Superior temporal gyrus (tissue), 1 donor: ENCODE measurements at regions not wholly inside any gene's neighbourhood (a gene's known extent, or its start where the extent isn't known, plus 50 kb on each side); places are given as distances from the start of the nearest gene placed in this dataset.
A peak's percentile ranks its signal among the peaks of the same experiment; 100 is the strongest.
"Not testable (repeated sequence)": the region's sequence is repeated elsewhere in the genome, so short reads cannot be mapped to it uniquely, and the experiment has no call there.

Source experiments
- DNase-seq: peaks from one replicate; pipeline ENCODE4 v3.0.0-alpha.2; 2016; ENCODE audit errors: extremely low spot score

- DNase-seq, result not testable (repeated sequence)
These were observed 89.5 kb upstream of the SPDYE9 start for GRCh38 chr7:73175322-73175721.

- DNase-seq, result not testable (repeated sequence)
These were observed 85.1 kb upstream of the SPDYE9 start for GRCh38 chr7:73170902-73171301.

GRCh38 chr7:73170415-73170814 is 84.6 kb upstream of the SPDYE9 start:
- not testable (repeated sequence) for DNase-seq

GRCh38 chr7:73166152-73166551 is 80.3 kb upstream of the SPDYE9 start:
- not testable (repeated sequence) for DNase-seq

DNA sequence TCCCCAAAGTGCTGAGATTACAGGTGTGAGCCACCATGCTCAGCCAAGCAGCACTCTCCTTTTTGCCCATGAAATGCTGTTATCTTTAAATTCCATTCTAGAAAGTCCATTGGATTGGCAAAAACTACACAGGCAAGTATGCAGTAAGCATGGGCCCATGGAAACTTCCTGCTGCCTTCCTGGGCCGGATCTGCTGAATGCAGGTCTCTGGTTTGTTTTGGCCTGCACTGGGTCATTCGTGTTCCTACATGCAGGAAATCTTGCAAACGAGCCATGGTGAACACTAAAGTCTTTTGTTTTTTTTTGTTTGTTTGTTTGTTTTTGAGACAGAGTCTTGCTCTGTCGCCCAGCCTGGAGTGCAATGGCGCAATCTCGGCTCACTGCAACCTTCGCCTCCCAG is 76.8 kb upstream of the SPDYE9 start:
- DNase-seq, result not testable (repeated sequence)

DNA sequence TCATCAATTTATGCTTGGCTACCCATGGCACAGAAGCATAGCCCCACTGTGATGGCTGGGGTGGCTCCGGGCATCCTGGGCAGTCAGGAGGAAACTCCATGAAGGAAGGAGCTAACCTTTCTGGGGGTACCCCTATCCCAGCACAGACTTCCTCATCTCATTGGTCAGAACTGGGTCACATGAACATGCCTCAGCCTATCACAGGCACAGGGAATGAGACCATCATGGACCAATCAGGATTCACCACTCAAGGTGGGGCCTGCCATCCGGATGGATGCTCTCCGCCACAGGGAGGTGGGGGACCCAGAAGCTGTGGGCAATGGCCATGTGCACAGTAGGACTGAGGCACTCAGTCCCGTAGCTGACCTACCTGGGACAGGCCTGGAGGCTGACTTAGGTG is 75.9 kb upstream of the SPDYE9 start:
- DNase-seq, result not testable (repeated sequence)

DNA sequence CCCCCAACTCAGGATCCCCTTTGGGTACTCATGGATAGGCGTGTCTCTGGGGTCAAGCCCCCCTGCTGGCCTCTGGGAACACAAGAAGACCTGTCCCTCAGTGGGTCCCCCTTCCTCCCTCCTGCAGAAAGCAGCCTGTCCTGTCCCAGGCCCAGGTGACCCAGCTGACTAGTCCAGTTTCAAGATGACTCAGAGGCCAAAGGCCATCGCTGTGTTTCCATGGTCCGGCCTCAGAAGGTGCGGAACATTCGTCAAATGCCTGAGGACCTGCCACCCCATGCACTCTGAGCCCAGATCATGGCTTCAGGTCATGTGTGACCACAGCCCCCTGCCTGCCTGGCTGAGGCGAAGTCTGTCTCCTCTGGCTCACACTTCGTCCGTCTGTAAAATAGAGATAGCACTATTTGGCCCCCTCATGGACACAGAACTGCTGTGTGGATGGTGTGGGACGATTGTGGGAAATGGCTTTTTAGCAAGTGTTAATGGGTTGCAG is 71.4 kb upstream of the SPDYE9 start:
- not testable (repeated sequence) for DNase-seq

DNA sequence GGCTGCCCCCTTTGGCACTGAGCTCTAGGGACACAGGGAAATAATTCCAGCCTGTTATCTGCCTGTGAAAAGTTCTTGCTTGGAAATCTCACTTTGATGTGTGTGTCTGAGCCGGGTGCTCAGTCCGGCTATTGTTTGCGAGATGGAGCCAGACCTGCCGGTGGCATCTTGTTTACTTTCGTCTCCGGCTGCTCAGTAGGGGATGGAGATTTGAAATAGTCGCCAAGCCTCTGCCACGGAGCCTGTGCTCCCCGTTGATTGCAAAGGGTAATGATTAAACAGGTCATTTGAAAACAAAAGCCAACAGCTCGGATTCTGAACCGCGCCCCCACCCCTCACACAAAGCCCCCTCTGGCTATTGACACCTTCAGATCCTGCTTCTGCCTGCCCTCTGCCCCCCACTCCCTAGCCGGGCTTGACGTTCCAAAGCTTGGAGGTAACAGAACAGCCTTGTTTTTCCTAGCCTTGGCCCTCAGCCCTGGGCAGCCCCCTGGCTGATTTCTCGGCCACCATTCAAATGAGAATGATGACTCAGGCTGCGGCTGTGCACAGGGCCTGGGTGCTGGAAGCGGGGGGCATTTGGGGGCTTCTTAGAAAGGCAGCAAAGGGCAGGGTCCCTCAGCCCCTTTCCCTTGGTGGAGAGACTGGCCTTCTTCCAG is 70.8 kb upstream of the SPDYE9 start:
- not testable (repeated sequence) for DNase-seq

DNA sequence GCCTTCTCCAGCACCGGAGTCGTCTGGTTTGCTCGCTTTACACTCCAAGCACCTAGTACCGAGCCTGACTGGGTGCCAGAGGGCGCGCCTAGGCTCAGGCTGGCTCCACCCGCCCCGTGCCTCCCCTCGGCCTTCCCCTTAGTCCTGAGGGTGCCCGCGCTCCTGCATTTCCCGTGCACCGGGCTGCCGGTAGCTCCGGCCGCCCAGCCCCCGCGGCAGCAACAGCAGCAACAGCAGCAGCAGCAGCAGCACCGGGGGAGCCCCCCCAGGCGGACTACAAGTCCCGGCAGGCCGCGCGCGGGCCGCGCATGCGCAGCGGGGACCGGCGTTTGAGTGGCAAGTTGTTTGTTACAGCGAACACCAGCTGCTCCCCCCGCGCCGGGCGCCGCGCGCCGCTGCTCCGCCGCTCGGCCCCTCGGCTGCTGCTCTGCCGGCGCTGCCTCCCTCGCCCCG is 68.8 kb upstream of the SPDYE9 start:
- DNase-seq, result peak; percentile 74

DNA sequence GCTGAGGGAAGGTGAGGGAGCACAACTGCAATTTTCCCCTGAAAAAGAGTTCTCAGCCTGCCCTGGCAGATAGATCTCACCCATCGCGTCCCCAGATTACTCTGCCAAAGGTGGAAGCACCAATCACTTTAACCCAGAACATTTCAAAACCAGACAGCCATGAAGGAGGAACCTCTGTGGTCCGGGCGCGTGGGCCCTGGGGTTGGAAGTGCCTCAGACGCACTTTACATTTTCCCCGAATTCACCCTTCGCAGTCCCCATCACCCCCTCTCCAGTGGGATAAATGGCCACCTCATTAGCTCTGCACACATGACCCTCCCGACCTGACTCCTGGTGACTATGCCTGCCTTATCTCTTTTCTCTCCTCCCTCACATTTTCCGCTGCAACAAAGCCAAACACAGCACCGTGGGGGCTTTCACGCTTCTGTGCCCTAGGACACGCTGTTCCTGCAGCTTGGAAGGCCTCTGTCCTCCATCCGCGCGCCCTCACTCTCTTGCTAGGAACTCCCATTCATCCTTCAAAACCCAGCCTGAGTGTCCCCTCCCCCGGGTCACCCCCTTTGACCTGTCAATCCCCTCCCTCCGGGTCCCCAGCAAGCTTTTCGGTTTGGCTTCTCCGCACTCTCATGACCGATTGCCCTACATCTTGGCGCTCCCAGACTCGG is 68.2 kb upstream of the SPDYE9 start:
- not testable (repeated sequence) for DNase-seq

- not testable (repeated sequence) for DNase-seq
These were observed 62.7 kb upstream of the SPDYE9 start for GRCh38 chr7:73148570-73148969.

DNA sequence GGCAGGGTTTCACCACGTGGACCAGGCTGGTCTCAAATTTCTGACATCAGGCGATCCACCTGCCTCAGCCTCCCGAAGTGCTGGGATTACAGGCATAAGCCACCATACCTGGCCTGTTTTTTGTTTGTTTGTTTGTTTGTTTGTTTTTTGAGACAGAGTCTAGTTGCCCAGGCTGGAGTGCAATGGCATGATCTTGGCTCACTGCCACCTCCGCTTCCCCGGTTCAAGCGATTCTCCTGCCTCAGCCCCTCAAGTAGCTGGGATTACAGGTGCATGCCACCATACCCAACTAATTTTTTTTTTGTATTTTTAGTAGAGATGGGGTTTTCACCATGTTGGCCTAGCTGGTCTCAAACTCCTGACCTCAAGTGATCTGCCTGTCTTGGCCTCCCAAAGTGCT is 61.8 kb upstream of the SPDYE9 start:
- DNase-seq, result not testable (repeated sequence)

- DNase-seq, result not testable (repeated sequence)
These were observed 58.2 kb upstream of the SPDYE9 start for GRCh38 chr7:73143993-73144392.

GRCh38 chr7:73137922-73138321 is 52.1 kb upstream of the SPDYE9 start:
- not testable (repeated sequence) for DNase-seq
